ENCODE measurements at regions not wholly inside any gene's neighbourhood (a gene's known extent, or its start where the extent isn't known, plus 50 kb on each side); places are given as distances from the start of the nearest gene placed in this dataset.

DNA sequence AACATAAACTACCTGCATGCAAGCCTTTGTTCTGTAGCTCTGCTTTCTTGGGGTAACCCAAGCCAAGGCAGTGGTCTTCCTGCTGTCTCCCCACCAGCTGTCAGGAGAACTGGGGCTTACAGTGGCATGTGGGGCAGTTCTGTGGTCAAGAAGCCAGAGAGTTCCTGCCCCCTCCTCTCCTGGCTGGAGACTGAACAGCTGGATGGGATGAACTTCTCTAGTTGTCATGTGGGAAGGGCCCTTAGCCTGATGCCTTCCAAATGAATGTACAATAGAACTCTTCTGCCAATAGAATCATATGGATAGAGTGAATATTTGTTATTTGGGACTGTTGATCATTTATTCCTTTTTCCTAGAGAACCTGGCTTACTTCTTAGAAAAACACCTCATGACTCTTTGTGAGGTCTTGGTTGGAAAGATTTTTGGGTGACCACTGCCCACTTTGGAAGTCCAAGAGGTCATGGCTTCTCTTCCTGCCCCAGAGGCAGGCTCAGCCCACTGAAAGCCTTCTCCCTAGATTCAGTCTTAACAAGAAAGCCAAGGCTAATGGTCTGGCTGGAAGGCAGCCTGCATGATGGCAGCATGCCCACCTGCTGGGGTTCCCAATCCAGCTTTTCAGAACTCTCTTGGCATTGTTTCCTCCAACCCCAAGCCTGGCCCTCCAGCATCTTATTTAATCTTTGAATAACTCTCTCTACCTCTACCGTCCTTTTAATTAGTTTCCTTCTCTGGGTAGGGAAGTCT lies 462.9 kb upstream of the PROK2 start:
- TF ChIP-seq, protein P1, sequence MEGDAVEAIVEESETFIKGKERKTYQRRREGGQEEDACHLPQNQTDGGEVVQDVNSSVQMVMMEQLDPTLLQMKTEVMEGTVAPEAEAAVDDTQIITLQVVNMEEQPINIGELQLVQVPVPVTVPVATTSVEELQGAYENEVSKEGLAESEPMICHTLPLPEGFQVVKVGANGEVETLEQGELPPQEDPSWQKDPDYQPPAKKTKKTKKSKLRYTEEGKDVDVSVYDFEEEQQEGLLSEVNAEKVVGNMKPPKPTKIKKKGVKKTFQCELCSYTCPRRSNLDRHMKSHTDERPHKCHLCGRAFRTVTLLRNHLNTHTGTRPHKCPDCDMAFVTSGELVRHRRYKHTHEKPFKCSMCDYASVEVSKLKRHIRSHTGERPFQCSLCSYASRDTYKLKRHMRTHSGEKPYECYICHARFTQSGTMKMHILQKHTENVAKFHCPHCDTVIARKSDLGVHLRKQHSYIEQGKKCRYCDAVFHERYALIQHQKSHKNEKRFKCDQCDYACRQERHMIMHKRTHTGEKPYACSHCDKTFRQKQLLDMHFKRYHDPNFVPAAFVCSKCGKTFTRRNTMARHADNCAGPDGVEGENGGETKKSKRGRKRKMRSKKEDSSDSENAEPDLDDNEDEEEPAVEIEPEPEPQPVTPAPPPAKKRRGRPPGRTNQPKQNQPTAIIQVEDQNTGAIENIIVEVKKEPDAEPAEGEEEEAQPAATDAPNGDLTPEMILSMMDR (conservative IDR thresholded peaks at IDR 0.05; ENCODE audit: low read depth, low read length), result no peak
- DNase-seq (ENCODE audit: low read depth), result no peak
- H3K4me3 ChIP-seq (ENCODE audit: low read depth, low read length), result no peak overlapping the region

DNA sequence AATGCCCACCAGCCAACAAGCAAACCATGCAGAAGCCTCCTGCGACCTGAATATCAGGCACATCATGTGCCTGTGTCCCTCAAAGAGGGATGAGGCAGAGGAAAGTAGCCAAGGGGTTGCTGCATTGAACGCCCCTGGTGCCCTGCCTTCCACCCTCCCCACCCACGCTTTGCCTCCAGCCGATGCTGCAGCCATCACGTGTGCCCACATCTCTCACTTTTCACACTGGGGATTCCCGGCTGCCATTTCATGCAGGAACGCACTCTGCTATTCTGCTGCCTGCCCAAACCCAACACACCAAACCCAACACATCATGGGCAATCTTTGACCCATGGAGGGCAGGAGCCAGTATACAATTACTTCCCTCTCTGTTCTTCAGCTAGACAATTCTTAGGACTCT lies 462.2 kb upstream of the PROK2 start:
- TF ChIP-seq, protein P1 (conservative IDR thresholded peaks at IDR 0.05; ENCODE audit: low read depth, low read length), result no peak
- no peak overlapping the region for H3K4me3 ChIP-seq (ENCODE audit: low read depth, low read length)
- no peak for DNase-seq (ENCODE audit: low read depth)

DNA sequence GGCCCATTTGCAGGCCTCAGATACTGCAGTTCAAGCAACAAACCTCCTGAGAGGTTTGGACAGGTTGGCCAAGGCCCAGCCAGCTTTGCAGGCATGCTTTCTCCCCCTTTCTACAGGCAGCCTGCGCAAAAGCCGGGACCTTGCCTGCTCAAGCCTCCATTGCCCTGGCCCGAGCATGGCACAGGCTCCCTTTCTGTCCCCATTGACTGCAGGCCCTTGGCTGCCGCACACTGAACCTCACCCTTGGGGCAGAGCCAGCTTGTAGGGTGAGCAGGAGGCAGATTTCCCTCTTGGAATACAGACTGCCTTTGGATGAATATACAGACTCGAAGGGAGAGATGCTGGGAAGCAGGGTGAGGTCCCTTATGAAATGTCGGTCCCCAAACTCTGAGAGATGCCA lies 461.7 kb upstream of the PROK2 start:
- no peak for DNase-seq (ENCODE audit: low read depth)
- TF ChIP-seq, protein P1 (conservative IDR thresholded peaks at IDR 0.05; ENCODE audit: low read depth, low read length), result no peak
- no peak overlapping the region for H3K4me3 ChIP-seq (ENCODE audit: low read depth, low read length)

DNA sequence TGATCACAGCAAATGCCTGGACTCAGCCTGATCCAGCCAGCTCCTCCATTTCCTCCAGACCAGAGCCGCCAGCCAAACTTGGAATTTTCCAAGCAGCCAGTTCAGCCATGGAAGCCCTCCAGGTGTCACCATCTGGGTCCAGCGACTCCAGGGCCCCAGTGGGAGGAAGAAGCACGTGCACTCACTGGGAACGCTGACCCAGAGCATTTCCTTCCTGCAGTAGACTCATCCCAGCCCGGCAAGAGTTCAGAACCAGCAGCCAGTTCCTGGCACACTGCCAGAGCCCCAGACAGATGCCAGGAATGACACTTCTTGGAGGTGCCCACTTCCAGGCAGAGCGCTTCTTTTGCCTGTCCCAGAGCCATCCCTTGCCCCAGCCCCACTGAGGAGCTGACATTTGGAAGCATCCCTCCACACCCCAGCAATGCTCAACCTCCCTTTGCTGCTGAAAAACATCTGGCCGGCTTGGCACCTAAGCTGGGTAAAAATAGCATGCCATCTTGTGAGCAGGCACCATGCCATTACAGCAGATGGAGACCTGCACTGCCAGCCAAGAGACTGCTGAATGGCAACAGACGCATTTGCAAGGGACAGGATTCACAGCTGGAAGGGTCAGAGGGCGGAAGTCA lies 460.3 kb upstream of the PROK2 start:
- TF ChIP-seq, protein P1 (conservative IDR thresholded peaks at IDR 0.05; ENCODE audit: low read depth, low read length), result no peak

DNA sequence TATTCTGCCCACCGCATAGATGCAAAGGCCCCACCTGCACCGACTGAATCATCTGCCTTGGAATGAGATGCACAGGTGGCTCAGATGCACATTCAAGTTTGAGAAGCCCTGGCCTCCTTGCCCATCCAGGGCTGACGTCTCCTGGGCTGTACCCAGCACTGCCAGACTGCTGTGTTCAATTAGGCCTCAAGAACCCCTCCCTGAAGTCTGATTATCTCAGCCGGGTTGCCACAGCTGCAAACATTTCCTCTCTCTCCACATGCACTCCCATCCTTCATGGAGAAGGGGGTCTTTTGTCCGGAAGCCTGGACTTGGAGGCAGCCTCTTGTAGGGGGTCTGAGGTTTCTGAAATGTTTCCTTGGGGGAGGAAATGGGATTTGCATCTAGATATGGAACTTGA lies 459.4 kb upstream of the PROK2 start:
- no peak overlapping the region for H3K4me3 ChIP-seq (ENCODE audit: low read depth, low read length)
- TF ChIP-seq, protein P1 (conservative IDR thresholded peaks at IDR 0.05; ENCODE audit: low read depth, low read length), result no peak
- no peak for DNase-seq (ENCODE audit: low read depth)

More for the DNA sequence above, 460.3 kb upstream of the PROK2 start:
- DNase-seq (ENCODE audit: low read depth), result no peak
- no peak overlapping the region for H3K4me3 ChIP-seq (ENCODE audit: low read depth, low read length)

DNA sequence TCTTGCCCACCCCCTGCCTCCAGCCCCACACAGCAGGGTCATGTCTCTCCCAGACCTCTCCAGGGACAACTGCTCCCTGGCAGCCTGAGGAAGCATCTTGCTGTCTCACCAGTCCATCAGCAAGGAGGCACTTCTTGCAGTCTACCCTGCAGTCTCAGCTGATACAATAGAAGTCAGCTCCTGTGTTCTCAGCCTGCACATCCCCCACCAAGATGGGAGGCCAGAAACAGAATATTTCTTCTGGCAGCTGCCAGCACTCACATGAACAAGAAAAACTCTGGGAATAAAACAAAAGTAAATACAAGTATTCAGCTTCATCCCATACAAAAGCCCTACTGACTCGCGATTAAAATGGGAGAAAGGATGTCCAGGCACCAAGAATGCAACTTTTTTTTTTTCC lies 457.4 kb upstream of the PROK2 start:
- DNase-seq (ENCODE audit: low read depth), result no peak
- no peak overlapping the region for H3K4me3 ChIP-seq (ENCODE audit: low read depth, low read length)
- TF ChIP-seq, protein P1 (conservative IDR thresholded peaks at IDR 0.05; ENCODE audit: low read depth, low read length), result no peak

DNA sequence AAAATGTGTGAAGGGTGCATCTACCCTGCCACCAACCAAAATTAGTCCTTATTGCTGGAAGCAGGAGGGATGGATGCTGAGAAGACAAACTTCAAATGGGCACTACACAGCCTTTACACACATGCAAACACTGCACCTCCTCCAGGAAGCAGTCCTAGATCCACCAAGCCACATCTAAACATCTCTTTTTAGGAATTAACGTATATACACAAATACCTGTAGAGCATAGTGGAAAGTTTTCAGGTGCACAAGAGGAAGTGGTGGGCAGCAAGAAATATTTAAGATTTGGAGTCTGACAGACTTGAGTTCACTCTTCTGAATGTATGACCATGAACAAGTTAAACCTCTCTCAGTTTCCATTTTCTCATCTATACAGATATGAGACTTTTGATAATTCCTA lies 456.6 kb upstream of the PROK2 start:
- no peak for DNase-seq (ENCODE audit: low read depth)
- H3K4me3 ChIP-seq (ENCODE audit: low read depth, low read length), result no peak overlapping the region
- TF ChIP-seq, protein P1 (conservative IDR thresholded peaks at IDR 0.05; ENCODE audit: low read depth, low read length), result no peak

Data from choroid plexus epithelial cell (primary cell).